ENCODE measurements at regions not wholly inside any gene's neighbourhood (a gene's known extent, or its start where the extent isn't known, plus 50 kb on each side); places are given as distances from the start of the nearest gene placed in this dataset.
A peak's percentile ranks its signal among the peaks of the same experiment; 100 is the strongest.

- no peak for TF ChIP-seq CTCF (conservative IDR thresholded peaks at IDR 0.05; ENCODE audit: control insufficient read depth, insufficient read depth, low read depth, low read length)
These were observed 118.5 kb upstream of the C14orf180 start for GRCh38 chr14:104460791-104461651.

GRCh38 chr14:104461676-104462449 lies 117.7 kb upstream of the C14orf180 start:
- no peak for DNase-seq (ENCODE audit: low read depth)
- TF ChIP-seq CTCF (conservative IDR thresholded peaks at IDR 0.05; ENCODE audit: control insufficient read depth, insufficient read depth, low read depth, low read length), result no peak
- H3K4me3 ChIP-seq (ENCODE audit: control insufficient read depth, low read depth, low read length), result no peak overlapping the region

More at GRCh38 chr14:104460791-104461651, 118.5 kb upstream of the C14orf180 start:
- DNase-seq (ENCODE audit: low read depth), result no peak
- no peak overlapping the region for H3K4me3 ChIP-seq (ENCODE audit: control insufficient read depth, low read depth, low read length)

- H3K4me3 ChIP-seq (ENCODE audit: control insufficient read depth, low read depth, low read length), result no peak overlapping the region
- TF ChIP-seq CTCF (conservative IDR thresholded peaks at IDR 0.05; ENCODE audit: control insufficient read depth, insufficient read depth, low read depth, low read length), result no peak
- DNase-seq (ENCODE audit: low read depth), result peak; percentile 2
These were observed 116.6 kb upstream of the C14orf180 start for GRCh38 chr14:104462651-104463630.

- H3K4me3 ChIP-seq (ENCODE audit: control insufficient read depth, low read depth, low read length), result no peak overlapping the region
- no peak for TF ChIP-seq CTCF (conservative IDR thresholded peaks at IDR 0.05; ENCODE audit: control insufficient read depth, insufficient read depth, low read depth, low read length)
- no peak for DNase-seq (ENCODE audit: low read depth)
These were observed 114.7 kb upstream of the C14orf180 start for GRCh38 chr14:104464907-104465306.

- no peak for TF ChIP-seq CTCF (conservative IDR thresholded peaks at IDR 0.05; ENCODE audit: control insufficient read depth, insufficient read depth, low read depth, low read length)
- DNase-seq (ENCODE audit: low read depth), result no peak
- no peak overlapping the region for H3K4me3 ChIP-seq (ENCODE audit: control insufficient read depth, low read depth, low read length)
These were observed 113.8 kb upstream of the C14orf180 start for GRCh38 chr14:104465482-104466390.
